ENCODE measurements at regions not wholly inside any gene's neighbourhood (a gene's known extent, or its start where the extent isn't known, plus 50 kb on each side); places are given as distances from the start of the nearest gene placed in this dataset.
A peak's percentile ranks its signal among the peaks of the same experiment; 100 is the strongest.

- ChIA-PET CTCF (interaction anchor here (0.8 kb wide), 1 partner anchor 9 kb away, joined by 3 read pairs; no protein-coding TSS in a partner anchor), POLR2A (no interaction called here)
- TF ChIP-seq CTCF (IDR thresholded peaks at IDR 0.05; ENCODE audit: insufficient read depth, low read depth, low read length): no peak
- Histone ChIP-seq H3K36me3 (ENCODE audit: control insufficient read depth, insufficient read depth, low read length) (no peaks in the 10 kb centered on the region; the same call in 1 of the 2 replicates), H3K4me3 (ENCODE audit: low read depth, low read length) (peak overlapping the region; percentile 19), H3K27me3 (ENCODE audit: control insufficient read depth, insufficient read depth, low read length) (no peaks in the 10 kb centered on the region)
- no peak for DNase-seq (ENCODE audit: low read depth)
Observed at GRCh38 chr22:46066691-46067090, 83.6 kb upstream of the PPARA start.

DNA sequence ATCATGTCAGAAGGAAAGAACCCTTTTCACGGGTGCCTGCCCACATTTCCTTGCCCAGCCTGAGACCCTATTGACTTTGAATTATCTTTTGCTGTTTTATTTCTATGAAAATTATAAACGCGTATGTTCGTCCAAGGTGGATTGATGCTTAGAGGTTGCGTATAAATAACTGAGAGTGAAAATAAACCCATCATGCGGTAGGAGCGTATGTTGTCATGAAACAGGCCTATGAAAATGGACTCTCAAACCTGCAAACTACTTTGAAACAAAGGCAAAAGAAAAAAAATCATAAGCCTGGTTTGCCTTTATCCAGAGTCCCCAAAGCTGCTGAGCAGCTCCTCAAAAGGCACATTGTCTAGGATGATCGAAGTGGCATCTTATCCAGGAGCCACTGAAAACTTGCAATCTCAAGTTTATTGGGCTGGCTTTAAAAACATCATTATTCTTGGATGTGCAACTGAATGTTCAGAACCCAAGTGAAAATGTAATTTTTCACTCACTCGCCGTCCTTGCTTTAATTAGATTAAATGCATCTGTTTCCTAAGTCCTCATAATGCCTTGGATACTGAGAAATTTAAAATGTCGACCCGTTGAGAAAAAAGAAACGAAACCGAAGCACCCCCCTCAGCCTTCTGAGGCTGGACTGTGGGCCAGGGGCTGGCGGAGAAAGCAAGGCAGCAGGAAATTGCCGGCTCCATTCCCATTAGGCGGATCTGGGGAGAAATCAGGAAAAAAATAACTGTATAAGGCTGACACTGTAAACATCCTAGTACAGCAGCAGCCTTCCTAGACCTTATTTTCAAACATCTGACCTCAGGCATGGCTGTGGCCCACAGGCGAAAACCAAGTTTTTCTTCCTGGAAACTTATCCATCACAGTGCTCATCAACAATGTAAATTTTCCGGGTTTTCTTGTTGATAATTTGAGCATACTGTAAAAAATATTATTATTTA lies 82.9 kb upstream of the PPARA start:
- POLR2A ChIA-PET: no interaction called here
- Histone ChIP-seq H3K27me3 (ENCODE audit: control insufficient read depth, insufficient read depth, low read length) (no peaks in the 10 kb centered on the region), H3K36me3 (ENCODE audit: control insufficient read depth, insufficient read depth, low read length) (no peaks in the 10 kb centered on the region; the same call in 1 of the 2 replicates), H3K4me3 (ENCODE audit: low read depth, low read length) (peak overlapping the region; percentile 19)
- CTCF ChIA-PET: interaction anchor here (0.8 kb wide), 1 partner anchor 9 kb away, joined by 3 read pairs; no protein-coding TSS in a partner anchor
- DNase-seq (ENCODE audit: low read depth): no peak
- TF ChIP-seq CTCF (IDR thresholded peaks at IDR 0.05; ENCODE audit: insufficient read depth, low read depth, low read length): no peak

DNA sequence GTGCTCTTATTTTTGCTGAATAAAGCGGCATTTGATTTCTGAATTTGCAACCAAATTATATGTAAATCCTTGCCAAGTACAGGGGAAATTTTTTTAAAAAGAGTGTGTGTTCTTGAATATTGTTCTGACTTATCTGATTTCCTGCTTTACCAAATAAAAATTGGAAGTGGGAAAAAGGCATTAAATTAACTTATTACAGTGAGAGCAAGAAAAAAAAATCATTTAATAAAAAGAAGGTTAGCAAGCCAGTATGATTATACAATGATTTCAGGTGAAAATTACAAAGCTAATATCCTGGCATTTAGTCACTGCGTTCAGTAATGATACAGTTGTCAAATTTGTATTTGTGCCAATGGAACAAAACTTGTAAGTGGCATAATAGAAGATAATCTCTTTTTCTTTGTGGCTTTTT lies 82.1 kb upstream of the PPARA start:
- no peak for TF ChIP-seq CTCF (IDR thresholded peaks at IDR 0.05; ENCODE audit: insufficient read depth, low read depth, low read length)
- no peak for DNase-seq (ENCODE audit: low read depth)
- Histone ChIP-seq H3K36me3 (ENCODE audit: control insufficient read depth, insufficient read depth, low read length) (no peaks in the 10 kb centered on the region; the same call in none of the 2 replicates), H3K27me3 (ENCODE audit: control insufficient read depth, insufficient read depth, low read length) (no peaks in the 10 kb centered on the region), H3K4me3 (ENCODE audit: low read depth, low read length) (no peak overlapping the region)
- CTCF ChIA-PET: interaction anchor here (2.3 kb wide), 1 partner anchor 55 kb away, joined by 9 read pairs; no protein-coding TSS in a partner anchor
- POLR2A ChIA-PET: no interaction called here

DNA sequence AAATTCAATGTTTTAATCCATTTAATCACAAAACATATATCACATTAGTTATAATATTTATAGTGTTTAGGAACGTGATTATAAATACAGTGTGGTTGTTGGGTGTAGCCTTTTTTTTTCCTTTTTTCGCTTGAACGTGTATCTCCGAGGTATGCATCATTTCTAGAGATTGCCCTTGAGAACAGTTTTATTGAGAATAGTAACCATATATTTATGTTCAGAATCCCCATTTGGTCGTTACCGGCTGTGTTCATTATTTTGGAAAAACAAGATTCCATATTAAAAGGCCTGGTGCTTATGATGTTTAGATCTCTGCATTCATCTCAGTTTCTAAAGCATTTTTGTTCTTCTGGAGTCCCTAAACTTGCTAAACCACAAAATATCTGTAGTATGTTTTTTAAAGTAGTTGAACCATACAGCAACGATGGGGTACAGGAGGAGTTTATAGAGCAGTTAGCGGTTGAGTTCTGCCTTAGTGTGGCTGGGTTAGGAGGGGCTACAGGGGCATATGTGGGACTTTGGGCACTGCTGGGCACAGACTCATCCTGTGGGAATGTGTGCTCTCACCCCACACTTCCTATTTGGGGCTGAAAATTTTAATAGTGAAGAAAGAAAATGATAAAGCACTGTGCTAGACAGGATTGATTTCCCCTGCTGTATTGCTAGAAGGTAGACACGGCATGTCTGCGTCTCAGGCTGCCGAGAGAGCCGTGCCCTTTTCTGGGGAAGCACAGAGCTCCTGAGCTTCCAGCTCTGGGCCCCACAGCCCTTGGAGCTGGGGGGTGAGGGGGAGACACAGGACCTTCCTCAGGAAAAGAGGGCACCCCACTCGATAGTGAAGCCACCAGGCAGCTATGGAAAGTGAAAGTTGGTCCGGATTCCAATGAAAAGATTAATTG lies 81.5 kb upstream of the PPARA start:
- ChIA-PET POLR2A (interaction anchor here (0.6 to 0.8 kb wide), 2 partner anchors 11 to 48 kb away, joined by 3 to 8 read pairs; no protein-coding TSS in a partner anchor), CTCF (interaction anchor here (1.2 to 2.3 kb wide), 5 partner anchors 16 to 74 kb away, joined by 3 to 17 read pairs (median 5); no protein-coding TSS in a partner anchor)
- peak; percentile 87 for DNase-seq (ENCODE audit: low read depth)
- no peak for TF ChIP-seq CTCF (IDR thresholded peaks at IDR 0.05; ENCODE audit: insufficient read depth, low read depth, low read length)
- H3K4me3 ChIP-seq (ENCODE audit: low read depth, low read length): peak overlapping the region; percentile 57
- H3K27me3 ChIP-seq (ENCODE audit: control insufficient read depth, insufficient read depth, low read length): no peaks in the 10 kb centered on the region
- peaks cover 3% of the 10 kb centered on the region for H3K36me3 ChIP-seq (ENCODE audit: control insufficient read depth, insufficient read depth, low read length)

Measured in BJ (cell line).